Liver (tissue), 8 donors: ENCODE measurements at regions not wholly inside any gene's neighbourhood (a gene's known extent, or its start where the extent isn't known, plus 50 kb on each side); places are given as distances from the start of the nearest gene placed in this dataset.

Source experiments
- DNase-seq: peaks from one replicate; pipeline ENCODE4 v3.0.0-alpha.2; 2017; ENCODE audit warnings: low spot score
- H3K27ac ChIP-seq, 2 donors: one replicate each; pipeline ENCODE4 v1.7.0; 2013; ENCODE audit warnings: inconsistent platforms in 2 of 2, low read length in 2 of 2, control low read depth in 1 of 2, low read depth in 1 of 2, mild to moderate bottlenecking in 1 of 2
- H3K27me3 ChIP-seq, 4 donors: one replicate each; pipeline versions ENCODE4 v1.6.1 to v1.7.0; 2013; ENCODE audit warnings: low read length in 3 of 4, inconsistent platforms in 1 of 4, mild to moderate bottlenecking in 1 of 4, moderate library complexity in 1 of 4; ENCODE audit not compliant: control insufficient read depth in 4 of 4, insufficient read depth in 4 of 4
- H3K36me3 ChIP-seq, 4 donors: one replicate each; pipeline versions ENCODE4 v1.6.1 to v1.7.0; 2013; ENCODE audit warnings: low read length in 3 of 4, mild to moderate bottlenecking in 3 of 4, low read depth in 1 of 4, moderate library complexity in 1 of 4; ENCODE audit not compliant: control insufficient read depth in 4 of 4, insufficient read depth in 3 of 4
- H3K4me1 ChIP-seq, 4 donors: one replicate each; pipeline versions ENCODE4 v1.6.1 to v1.7.0; 2013; ENCODE audit warnings: low read length in 3 of 4, mild to moderate bottlenecking in 3 of 4, moderate library complexity in 1 of 4; ENCODE audit not compliant: control insufficient read depth in 4 of 4, insufficient read depth in 4 of 4
- H3K4me3 ChIP-seq, 3 donors: one replicate each; pipeline versions ENCODE4 v1.6.1 to v1.7.0; 2013; ENCODE audit warnings: low read length in 3 of 3, control low read depth in 1 of 3, low read depth in 1 of 3, mild to moderate bottlenecking in 1 of 3
- H3K9ac ChIP-seq, 2 donors: one replicate each; pipeline ENCODE4 v1.7.0; 2013; ENCODE audit warnings: low read length in 2 of 2, mild to moderate bottlenecking in 2 of 2, moderate library complexity in 2 of 2, control low read depth in 1 of 2, low read depth in 1 of 2
- H3K9me3 ChIP-seq, 4 donors: one replicate each; pipeline versions ENCODE4 v1.6.1 to v1.7.0; 2013; ENCODE audit warnings: low read length in 3 of 4; ENCODE audit not compliant: control insufficient read depth in 4 of 4
- ATF3 ChIP-seq: IDR thresholded peaks from 2 replicates; pipeline ENCODE4 v1.6.1; 2016; ENCODE audit warnings: antibody characterized with exemption
- CTCF ChIP-seq: fragments of 150-350 bp; IDR thresholded peaks from 2 replicates; pipeline ENCODE4 v1.5.1; 2017; ENCODE audit warnings: improper control_type of control experiment, low read depth, low read length; ENCODE audit not compliant: missing input control
- FOXA1 ChIP-seq: IDR thresholded peaks from 2 replicates; pipeline ENCODE4 v1.6.1; 2016; ENCODE audit warnings: antibody characterized with exemption
- FOXA2 ChIP-seq: IDR thresholded peaks from 2 replicates; pipeline ENCODE4 v1.6.1; 2016; ENCODE audit warnings: antibody characterized with exemption
- GABPA ChIP-seq, 2 donors: IDR thresholded peaks in 1 of 2; conservative IDR thresholded peaks in 1 of 2; 2 replicates each; pipeline ENCODE4 v1.6.1; 2016; ENCODE audit warnings: antibody characterized with exemption in 2 of 2, mild to moderate bottlenecking in 1 of 2, moderate library complexity in 1 of 2
- HNF4G ChIP-seq: IDR thresholded peaks from 2 replicates; pipeline ENCODE4 v1.6.1; 2016; ENCODE audit warnings: antibody characterized with exemption
- JUND ChIP-seq, 2 donors: IDR thresholded peaks; 2 replicates each; pipeline ENCODE4 v1.6.1; 2016; ENCODE audit warnings: antibody characterized with exemption in 2 of 2
- NR2F2 ChIP-seq: IDR thresholded peaks from 2 replicates; pipeline ENCODE4 v1.6.1; 2016; ENCODE audit warnings: antibody characterized with exemption
- RAD21 ChIP-seq, 2 donors: IDR thresholded peaks; 2 replicates each; pipeline ENCODE4 v1.6.1; 2016; ENCODE audit warnings: antibody characterized with exemption in 2 of 2, mild to moderate bottlenecking in 2 of 2
- RXRA ChIP-seq, 2 donors: IDR thresholded peaks; 2 replicates each; pipeline ENCODE4 v1.6.1; 2017 to 2018; ENCODE audit warnings: antibody characterized with exemption in 2 of 2, mild to moderate bottlenecking in 1 of 2
- SP1 ChIP-seq: IDR thresholded peaks from 2 replicates; pipeline ENCODE4 v1.6.1; 2018; ENCODE audit warnings: antibody characterized with exemption, mild to moderate bottlenecking
- TAF1 ChIP-seq: conservative IDR thresholded peaks from 2 replicates; pipeline ENCODE4 v1.6.1; 2016; ENCODE audit warnings: antibody characterized with exemption, mild to moderate bottlenecking
- YY1 ChIP-seq: IDR thresholded peaks from 2 replicates; pipeline ENCODE4 v1.6.1; 2016; ENCODE audit warnings: antibody characterized with exemption, mild to moderate bottlenecking
- ZBTB33 ChIP-seq: IDR thresholded peaks from 2 replicates; pipeline ENCODE4 v1.6.1; 2016; ENCODE audit warnings: antibody characterized with exemption
- WGBS: extraction: QIAGEN DNeasy Blood & Tissue Kit; methylation state at CpG from one replicate; pipeline ENCODE4 v1.1.7; 2013; 5-methylcytosine and 5-hydroxymethylcytosine counted together
- TF ChIP-seq, protein P1 (sequence below): IDR thresholded peaks from 2 replicates; pipeline ENCODE4 v1.6.1; 2016; ENCODE audit warnings: antibody characterized with exemption
- TF ChIP-seq, protein P2 (sequence below): IDR thresholded peaks from 2 replicates; pipeline ENCODE4 v1.6.1; 2016; ENCODE audit warnings: antibody characterized with exemption, mild to moderate bottlenecking
- donor health status: healthy.
- donor health status: healthy.
- donor health status: healthy.
- donor health status: healthy.
- donor health status: healthy.

GRCh38 chr5:52277101-52277500 is 510.6 kb upstream of the ITGA1 start:
- no peak for TF ChIP-seq ATF3
- no peak for TF ChIP-seq TAF1
- DNase-seq: no peak
- H3K27me3 ChIP-seq: no peaks in the 10 kb centered on the region
- H3K36me3 ChIP-seq: no peaks in the 10 kb centered on the region
- no peaks in the 10 kb centered on the region for H3K4me1 ChIP-seq
- no peaks in the 10 kb centered on the region for H3K9me3 ChIP-seq
- no peak overlapping the region for H3K27ac ChIP-seq
- H3K4me3 ChIP-seq: no peak overlapping the region
- WGBS: 78% methylated on average over 2 of the region's 2 CpGs
- no peak overlapping the region for H3K9ac ChIP-seq

DNA sequence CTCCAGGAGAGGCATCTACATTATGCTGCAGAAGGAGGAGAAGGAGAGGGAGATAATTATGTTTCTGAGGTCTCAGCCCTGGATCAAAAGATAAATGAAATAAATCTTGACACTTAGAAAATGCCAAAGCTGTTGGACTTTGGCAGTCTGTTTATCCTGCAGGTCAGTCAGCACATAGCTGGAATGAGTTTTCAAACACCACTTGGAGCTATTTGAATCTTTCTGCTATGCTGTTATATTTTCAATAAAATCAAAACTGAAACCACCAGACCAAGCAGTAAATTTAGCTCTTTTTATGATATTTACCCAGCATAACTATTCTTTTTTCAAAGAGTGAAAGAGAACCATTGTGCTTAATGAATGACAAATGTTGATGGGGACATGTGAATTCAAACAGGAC is 505.1 kb upstream of the ITGA1 start:
- Histone ChIP-seq H3K9ac (no peak overlapping the region), H3K36me3 (no peaks in the 10 kb centered on the region), H3K4me1 (no peaks in the 10 kb centered on the region), H3K27ac (no peak overlapping the region), H3K27me3 (peaks cover 0 to 2% (median 0%) of the 10 kb centered on the region in 4 donors), H3K9me3 (no peaks in the 10 kb centered on the region), H3K4me3 (no peak overlapping the region)
- DNase-seq: no peak
- TF ChIP-seq FOXA1: no peak

DNA sequence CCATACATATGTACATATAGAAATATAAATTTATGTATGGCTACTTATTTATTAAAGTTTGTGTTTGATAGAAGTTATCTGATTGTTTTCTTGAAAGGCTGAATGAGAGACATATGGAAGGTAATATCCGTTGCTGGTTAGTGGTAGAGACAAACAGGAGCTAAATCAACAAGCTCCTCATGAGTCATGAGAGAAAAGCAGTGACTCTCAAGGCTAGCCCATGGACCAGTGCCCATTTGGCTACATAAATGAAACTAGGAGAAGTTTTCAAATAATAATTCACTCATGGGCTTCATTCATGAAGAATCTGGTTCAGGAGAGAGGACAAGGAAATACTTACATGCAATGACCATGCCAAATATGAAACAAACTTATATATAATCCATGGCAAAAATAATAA is 504.5 kb upstream of the ITGA1 start:
- H3K27ac ChIP-seq: no peak overlapping the region
- peaks cover 0 to 2% (median 0%) of the 10 kb centered on the region in 4 donors for H3K27me3 ChIP-seq
- WGBS: 36% methylated on average over 1 of the region's 1 CpG
- TF ChIP-seq FOXA1 (no peak), ZBTB33 (no peak), NR2F2 (no peak), HNF4G (no peak), RXRA (IDR thresholded peaks at IDR 0.05) (no peak), JUND (IDR thresholded peaks at IDR 0.05) (peak in 1 of 2 donors; percentile 21), GABPA (IDR thresholded peaks at IDR 0.05 in 1 of 2, conservative IDR thresholded peaks at IDR 0.05 in 1 of 2) (no peak), CTCF (no peak), SP1 (no peak), FOXA2 (peak; percentile 45), RAD21 (IDR thresholded peaks at IDR 0.05) (no peak), ATF3 (no peak), YY1 (no peak), TAF1 (no peak)
- TF ChIP-seq, protein P1, sequence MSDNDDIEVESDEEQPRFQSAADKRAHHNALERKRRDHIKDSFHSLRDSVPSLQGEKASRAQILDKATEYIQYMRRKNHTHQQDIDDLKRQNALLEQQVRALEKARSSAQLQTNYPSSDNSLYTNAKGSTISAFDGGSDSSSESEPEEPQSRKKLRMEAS: no peak
- TF ChIP-seq, protein P2, sequence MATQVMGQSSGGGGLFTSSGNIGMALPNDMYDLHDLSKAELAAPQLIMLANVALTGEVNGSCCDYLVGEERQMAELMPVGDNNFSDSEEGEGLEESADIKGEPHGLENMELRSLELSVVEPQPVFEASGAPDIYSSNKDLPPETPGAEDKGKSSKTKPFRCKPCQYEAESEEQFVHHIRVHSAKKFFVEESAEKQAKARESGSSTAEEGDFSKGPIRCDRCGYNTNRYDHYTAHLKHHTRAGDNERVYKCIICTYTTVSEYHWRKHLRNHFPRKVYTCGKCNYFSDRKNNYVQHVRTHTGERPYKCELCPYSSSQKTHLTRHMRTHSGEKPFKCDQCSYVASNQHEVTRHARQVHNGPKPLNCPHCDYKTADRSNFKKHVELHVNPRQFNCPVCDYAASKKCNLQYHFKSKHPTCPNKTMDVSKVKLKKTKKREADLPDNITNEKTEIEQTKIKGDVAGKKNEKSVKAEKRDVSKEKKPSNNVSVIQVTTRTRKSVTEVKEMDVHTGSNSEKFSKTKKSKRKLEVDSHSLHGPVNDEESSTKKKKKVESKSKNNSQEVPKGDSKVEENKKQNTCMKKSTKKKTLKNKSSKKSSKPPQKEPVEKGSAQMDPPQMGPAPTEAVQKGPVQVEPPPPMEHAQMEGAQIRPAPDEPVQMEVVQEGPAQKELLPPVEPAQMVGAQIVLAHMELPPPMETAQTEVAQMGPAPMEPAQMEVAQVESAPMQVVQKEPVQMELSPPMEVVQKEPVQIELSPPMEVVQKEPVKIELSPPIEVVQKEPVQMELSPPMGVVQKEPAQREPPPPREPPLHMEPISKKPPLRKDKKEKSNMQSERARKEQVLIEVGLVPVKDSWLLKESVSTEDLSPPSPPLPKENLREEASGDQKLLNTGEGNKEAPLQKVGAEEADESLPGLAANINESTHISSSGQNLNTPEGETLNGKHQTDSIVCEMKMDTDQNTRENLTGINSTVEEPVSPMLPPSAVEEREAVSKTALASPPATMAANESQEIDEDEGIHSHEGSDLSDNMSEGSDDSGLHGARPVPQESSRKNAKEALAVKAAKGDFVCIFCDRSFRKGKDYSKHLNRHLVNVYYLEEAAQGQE: no peak
- DNase-seq: no peak
- H3K9me3 ChIP-seq: no peaks in the 10 kb centered on the region
- H3K9ac ChIP-seq: no peak overlapping the region
- no peaks in the 10 kb centered on the region for H3K36me3 ChIP-seq
- no peaks in the 10 kb centered on the region for H3K4me1 ChIP-seq
- H3K4me3 ChIP-seq: no peak overlapping the region
